ENCODE measurements at regions not wholly inside any gene's neighbourhood (a gene's known extent, or its start where the extent isn't known, plus 50 kb on each side); places are given as distances from the start of the nearest gene placed in this dataset.
"Not testable (repeated sequence)": the region's sequence is repeated elsewhere in the genome, so short reads cannot be mapped to it uniquely, and the experiment has no call there.

- H3K36me3 ChIP-seq (ENCODE audit: control insufficient read depth in 3 of 3, insufficient read depth in 3 of 3, low read length in 3 of 3): no peaks in the 10 kb centered on the region
- H3K9me3 ChIP-seq (ENCODE audit: control insufficient read depth in 3 of 3, low read length in 3 of 3): no peaks in the 10 kb centered on the region
- H3K27ac ChIP-seq (ENCODE audit: low read depth, low read length): no peak overlapping the region
- peaks cover 0 to 1% (median 0%) of the 10 kb centered on the region in 3 donors for H3K27me3 ChIP-seq (ENCODE audit: control insufficient read depth in 3 of 3, insufficient read depth in 3 of 3, low read length in 3 of 3)
- no peak overlapping the region for H3K4me3 ChIP-seq (ENCODE audit: low read length in 3 of 3)
- H3K9ac ChIP-seq (ENCODE audit: low read depth in 1 of 3, low read length in 3 of 3): no peak overlapping the region
- peaks cover 7 to 18% (median 9%) of the 10 kb centered on the region in 3 donors for H3K4me1 ChIP-seq (ENCODE audit: control insufficient read depth in 3 of 3, insufficient read depth in 3 of 3, low read length in 3 of 3)
These were observed 410.4 kb downstream of the RPS24 start for GRCh38 chr10:78443900-78444571.

- H3K4me1 ChIP-seq (ENCODE audit: control insufficient read depth in 3 of 3, insufficient read depth in 3 of 3, low read length in 3 of 3): peaks cover 7 to 18% (median 9%) of the 10 kb centered on the region in 3 donors
- H3K9me3 ChIP-seq (ENCODE audit: control insufficient read depth in 3 of 3, low read length in 3 of 3); H3K36me3 ChIP-seq (ENCODE audit: control insufficient read depth in 3 of 3, insufficient read depth in 3 of 3, low read length in 3 of 3); H3K4me3 ChIP-seq (ENCODE audit: low read length in 3 of 3); H3K27me3 ChIP-seq (ENCODE audit: control insufficient read depth in 3 of 3, insufficient read depth in 3 of 3, low read length in 3 of 3); H3K27ac ChIP-seq (ENCODE audit: low read depth, low read length); H3K9ac ChIP-seq (ENCODE audit: low read depth in 1 of 3, low read length in 3 of 3): not testable (repeated sequence)
These were observed 411.1 kb downstream of the RPS24 start for GRCh38 chr10:78444741-78445140.

GRCh38 chr10:78445308-78445707 is 411.6 kb downstream of the RPS24 start:
- Histone ChIP-seq H3K9ac (ENCODE audit: low read depth in 1 of 3, low read length in 3 of 3) (no peak overlapping the region), H3K9me3 (ENCODE audit: control insufficient read depth in 3 of 3, low read length in 3 of 3) (no peaks in the 10 kb centered on the region), H3K4me1 (ENCODE audit: control insufficient read depth in 3 of 3, insufficient read depth in 3 of 3, low read length in 3 of 3) (peaks cover 7 to 18% (median 9%) of the 10 kb centered on the region in 3 donors), H3K27me3 (ENCODE audit: control insufficient read depth in 3 of 3, insufficient read depth in 3 of 3, low read length in 3 of 3) (no peaks in the 10 kb centered on the region), H3K36me3 (ENCODE audit: control insufficient read depth in 3 of 3, insufficient read depth in 3 of 3, low read length in 3 of 3) (no peaks in the 10 kb centered on the region), H3K4me3 (ENCODE audit: low read length in 3 of 3) (no peak overlapping the region), H3K27ac (ENCODE audit: low read depth, low read length) (no peak overlapping the region)

- Histone ChIP-seq H3K27me3 (ENCODE audit: control insufficient read depth in 3 of 3, insufficient read depth in 3 of 3, low read length in 3 of 3) (peaks cover 0 to 4% (median 0%) of the 10 kb centered on the region in 3 donors), H3K4me3 (ENCODE audit: low read length in 3 of 3) (no peak overlapping the region), H3K9me3 (ENCODE audit: control insufficient read depth in 3 of 3, low read length in 3 of 3) (no peaks in the 10 kb centered on the region), H3K36me3 (ENCODE audit: control insufficient read depth in 3 of 3, insufficient read depth in 3 of 3, low read length in 3 of 3) (no peaks in the 10 kb centered on the region), H3K9ac (ENCODE audit: low read depth in 1 of 3, low read length in 3 of 3) (no peak overlapping the region), H3K4me1 (ENCODE audit: control insufficient read depth in 3 of 3, insufficient read depth in 3 of 3, low read length in 3 of 3) (peaks cover 7 to 21% (median 9%) of the 10 kb centered on the region in 3 donors), H3K27ac (ENCODE audit: low read depth, low read length) (no peak overlapping the region)
These were observed 414.8 kb downstream of the RPS24 start for GRCh38 chr10:78448470-78448869.

- H3K9ac ChIP-seq (ENCODE audit: low read depth in 1 of 3, low read length in 3 of 3): no peak overlapping the region
- no peak overlapping the region for H3K4me3 ChIP-seq (ENCODE audit: low read length in 3 of 3)
- peaks cover 0 to 4% (median 0%) of the 10 kb centered on the region in 3 donors for H3K27me3 ChIP-seq (ENCODE audit: control insufficient read depth in 3 of 3, insufficient read depth in 3 of 3, low read length in 3 of 3)
- no peaks in the 10 kb centered on the region for H3K36me3 ChIP-seq (ENCODE audit: control insufficient read depth in 3 of 3, insufficient read depth in 3 of 3, low read length in 3 of 3)
- peaks cover 7 to 21% (median 9%) of the 10 kb centered on the region in 3 donors for H3K4me1 ChIP-seq (ENCODE audit: control insufficient read depth in 3 of 3, insufficient read depth in 3 of 3, low read length in 3 of 3)
- H3K27ac ChIP-seq (ENCODE audit: low read depth, low read length): no peak overlapping the region
- H3K9me3 ChIP-seq (ENCODE audit: control insufficient read depth in 3 of 3, low read length in 3 of 3): no peaks in the 10 kb centered on the region
These were observed 415.3 kb downstream of the RPS24 start for GRCh38 chr10:78448994-78449418.

- Histone ChIP-seq H3K4me1 (ENCODE audit: control insufficient read depth in 3 of 3, insufficient read depth in 3 of 3, low read length in 3 of 3) (peaks cover 7 to 21% (median 9%) of the 10 kb centered on the region in 3 donors), H3K27ac (ENCODE audit: low read depth, low read length) (no peak overlapping the region), H3K36me3 (ENCODE audit: control insufficient read depth in 3 of 3, insufficient read depth in 3 of 3, low read length in 3 of 3) (no peaks in the 10 kb centered on the region), H3K9ac (ENCODE audit: low read depth in 1 of 3, low read length in 3 of 3) (no peak overlapping the region), H3K4me3 (ENCODE audit: low read length in 3 of 3) (no peak overlapping the region), H3K9me3 (ENCODE audit: control insufficient read depth in 3 of 3, low read length in 3 of 3) (no peaks in the 10 kb centered on the region), H3K27me3 (ENCODE audit: control insufficient read depth in 3 of 3, insufficient read depth in 3 of 3, low read length in 3 of 3) (peaks cover 0 to 4% (median 0%) of the 10 kb centered on the region in 3 donors)
These were observed 415.9 kb downstream of the RPS24 start for GRCh38 chr10:78449554-78449953.

GRCh38 chr10:78450239-78450638 is 416.6 kb downstream of the RPS24 start:
- Histone ChIP-seq H3K27ac (ENCODE audit: low read depth, low read length) (no peak overlapping the region), H3K4me3 (ENCODE audit: low read length in 3 of 3) (no peak overlapping the region), H3K27me3 (ENCODE audit: control insufficient read depth in 3 of 3, insufficient read depth in 3 of 3, low read length in 3 of 3) (peaks cover 0 to 6% (median 0%) of the 10 kb centered on the region in 3 donors), H3K9ac (ENCODE audit: low read depth in 1 of 3, low read length in 3 of 3) (no peak overlapping the region), H3K4me1 (ENCODE audit: control insufficient read depth in 3 of 3, insufficient read depth in 3 of 3, low read length in 3 of 3) (peaks cover 7 to 21% (median 9%) of the 10 kb centered on the region in 3 donors), H3K9me3 (ENCODE audit: control insufficient read depth in 3 of 3, low read length in 3 of 3) (no peaks in the 10 kb centered on the region), H3K36me3 (ENCODE audit: control insufficient read depth in 3 of 3, insufficient read depth in 3 of 3, low read length in 3 of 3) (no peaks in the 10 kb centered on the region)

- H3K4me3 ChIP-seq (ENCODE audit: low read length in 3 of 3): no peak overlapping the region
These were observed 417.3 kb downstream of the RPS24 start for GRCh38 chr10:78450807-78451485.

GRCh38 chr10:78451592-78451991 is 417.9 kb downstream of the RPS24 start:
- no peaks in the 10 kb centered on the region for H3K36me3 ChIP-seq (ENCODE audit: control insufficient read depth in 3 of 3, insufficient read depth in 3 of 3, low read length in 3 of 3)
- H3K9ac ChIP-seq (ENCODE audit: low read depth in 1 of 3, low read length in 3 of 3): no peak overlapping the region
- peaks cover 7 to 19% (median 9%) of the 10 kb centered on the region in 3 donors for H3K4me1 ChIP-seq (ENCODE audit: control insufficient read depth in 3 of 3, insufficient read depth in 3 of 3, low read length in 3 of 3)
- H3K9me3 ChIP-seq (ENCODE audit: control insufficient read depth in 3 of 3, low read length in 3 of 3): no peaks in the 10 kb centered on the region
- no peak overlapping the region for H3K27ac ChIP-seq (ENCODE audit: low read depth, low read length)
- H3K27me3 ChIP-seq (ENCODE audit: control insufficient read depth in 3 of 3, insufficient read depth in 3 of 3, low read length in 3 of 3): peaks cover 0 to 6% (median 0%) of the 10 kb centered on the region in 3 donors
- no peak overlapping the region for H3K4me3 ChIP-seq (ENCODE audit: low read length in 3 of 3)

More at GRCh38 chr10:78450807-78451485, 417.3 kb downstream of the RPS24 start:
- Histone ChIP-seq H3K27me3 (ENCODE audit: control insufficient read depth in 3 of 3, insufficient read depth in 3 of 3, low read length in 3 of 3) (peaks cover 0 to 6% (median 0%) of the 10 kb centered on the region in 3 donors), H3K9ac (ENCODE audit: low read depth in 1 of 3, low read length in 3 of 3) (no peak overlapping the region), H3K4me1 (ENCODE audit: control insufficient read depth in 3 of 3, insufficient read depth in 3 of 3, low read length in 3 of 3) (peaks cover 7 to 21% (median 9%) of the 10 kb centered on the region in 3 donors), H3K36me3 (ENCODE audit: control insufficient read depth in 3 of 3, insufficient read depth in 3 of 3, low read length in 3 of 3) (no peaks in the 10 kb centered on the region), H3K27ac (ENCODE audit: low read depth, low read length) (no peak overlapping the region), H3K9me3 (ENCODE audit: control insufficient read depth in 3 of 3, low read length in 3 of 3) (no peaks in the 10 kb centered on the region)

DNA sequence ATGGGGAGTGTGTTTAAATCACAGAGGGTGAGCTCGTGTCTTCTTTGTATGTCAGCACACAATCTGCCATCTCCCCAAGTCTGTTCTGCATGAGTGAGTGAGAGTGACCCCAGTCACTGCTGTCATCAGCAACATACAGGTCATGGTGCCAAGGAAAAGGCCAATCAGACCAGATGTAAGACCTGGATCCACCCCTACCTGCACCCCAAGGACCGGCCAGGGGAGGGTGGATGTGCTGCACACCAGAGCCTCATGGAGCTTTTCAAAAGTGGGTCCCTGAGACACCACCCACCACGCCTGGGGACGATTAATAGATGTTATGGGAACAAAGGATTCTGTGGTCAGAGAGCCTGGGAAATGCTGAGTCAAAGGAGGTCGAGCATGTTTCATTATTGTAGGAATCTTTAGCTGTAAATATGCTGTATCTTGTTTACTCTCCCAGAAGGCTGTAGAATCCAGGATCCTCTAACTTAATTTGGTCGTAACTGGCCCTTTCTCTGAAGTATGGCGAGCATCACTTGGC is 420.5 kb downstream of the RPS24 start:
- Histone ChIP-seq H3K36me3 (ENCODE audit: control insufficient read depth in 3 of 3, insufficient read depth in 3 of 3, low read length in 3 of 3) (no peaks in the 10 kb centered on the region), H3K9me3 (ENCODE audit: control insufficient read depth in 3 of 3, low read length in 3 of 3) (no peaks in the 10 kb centered on the region), H3K27me3 (ENCODE audit: control insufficient read depth in 3 of 3, insufficient read depth in 3 of 3, low read length in 3 of 3) (peaks cover 0 to 6% (median 0%) of the 10 kb centered on the region in 3 donors), H3K27ac (ENCODE audit: low read depth, low read length) (no peak overlapping the region), H3K4me1 (ENCODE audit: control insufficient read depth in 3 of 3, insufficient read depth in 3 of 3, low read length in 3 of 3) (peaks cover 0 to 3% (median 0%) of the 10 kb centered on the region in 3 donors), H3K9ac (ENCODE audit: low read depth in 1 of 3, low read length in 3 of 3) (no peak overlapping the region), H3K4me3 (ENCODE audit: low read length in 3 of 3) (no peak overlapping the region)
